Gastrocnemius medialis (tissue), 4 donors: ENCODE measurements at regions not wholly inside any gene's neighbourhood (a gene's known extent, or its start where the extent isn't known, plus 50 kb on each side); places are given as distances from the start of the nearest gene placed in this dataset.

Source experiments
- ATAC-seq, 2 donors: fragments of 150-250 bp; one replicate each; pipeline ENCODE4 v1.9.1; 2016
- DNase-seq, 2 donors: peaks; one replicate each; pipeline ENCODE4 v3.0.0-alpha.2; 2019
- H3K27ac ChIP-seq, 4 donors: fragments of 200-600 bp; sonication (generic); 1 replicate in 1 of 4; 2 replicates in 3 of 4; pipeline ENCODE4 v1.5.1; 2016 to 2018; ENCODE audit warnings: mild to moderate bottlenecking in 2 of 4, moderate library complexity in 1 of 4
- H3K27me3 ChIP-seq, 3 donors: fragments of 200-600 bp; sonication (generic) in 2 of 3; 1 replicate in 1 of 3; 2 replicates in 2 of 3; pipeline versions ENCODE4 v1.5.1 to v1.6.0; 2016 to 2019; ENCODE audit warnings: mild to moderate bottlenecking in 1 of 3, moderate library complexity in 1 of 3
- H3K36me3 ChIP-seq, 2 donors: fragments of 200-600 bp; sonication (generic) in 1 of 2; one replicate each; pipeline ENCODE4 v1.5.1; 2017 to 2018
- H3K4me1 ChIP-seq, 2 donors: fragments of 200-600 bp; sonication (generic) in 1 of 2; one replicate each; pipeline ENCODE4 v1.5.1; 2016 to 2017; ENCODE audit warnings: mild to moderate bottlenecking in 2 of 2
- H3K4me3 ChIP-seq, 4 donors: fragments of 200-600 bp; sonication (generic) in 3 of 4; 1 replicate in 1 of 4; 2 replicates in 3 of 4; pipeline ENCODE4 v1.5.1; 2016 to 2019; ENCODE audit warnings: mild to moderate bottlenecking in 2 of 4
- H3K9me3 ChIP-seq, 3 donors: fragments of 200-600 bp; sonication (generic) in 2 of 3; 1 replicate in 1 of 3; 2 replicates in 2 of 3; pipeline ENCODE4 v1.5.1; 2016 to 2019
- POLR2A ChIP-seq, 2 donors: fragments of 450-650 bp; IDR thresholded peaks; one replicate each; pipeline ENCODE4 v1.6.1; 2017; ENCODE audit warnings: antibody characterized with exemption in 2 of 2, mild to moderate bottlenecking in 2 of 2, moderate library complexity in 2 of 2
- in situ Hi-C, 4 donors: fragments of 200-750 bp; cut with MboI; loops; one replicate each; pipeline versions ENCODE4 v1.15.0 to v1.8.0; 2017; ENCODE audit warnings: low sequenced_read_pairs in 4 of 4
- intact Hi-C: fragments of 100-400 bp; cut with DNase I; formaldehyde crosslinking; loops from one replicate; pipeline ENCODE4 v1.15.1; 2023; ENCODE audit warnings: low total_unique reads
- TF ChIP-seq, protein P1 (sequence below), 5 experiments: fragments of 450-650 bp in 3 of 5; fragments of 200-600 bp in 2 of 5; sonication (generic) in 2 of 5; IDR thresholded peaks in 4 of 5; conservative IDR thresholded peaks in 1 of 5; 1 replicate in 4 of 5; 2 replicates in 1 of 5; pipeline ENCODE4 v1.5.1; 2016 to 2019; ENCODE audit warnings: antibody characterized with exemption in 5 of 5, mild to moderate bottlenecking in 3 of 5, moderate library complexity in 3 of 5

GRCh38 chr17:71004413-71004812 is 835.1 kb downstream of the KCNJ2 start:
- no peaks in the 10 kb centered on the region for H3K27me3 ChIP-seq
- H3K4me3 ChIP-seq, result no peak overlapping the region
- no peaks in the 10 kb centered on the region for H3K36me3 ChIP-seq
- H3K4me1 ChIP-seq, result no peaks in the 10 kb centered on the region
- no peaks in the 10 kb centered on the region for H3K9me3 ChIP-seq
- no peak overlapping the region for H3K27ac ChIP-seq
- in situ Hi-C loops, result no loop called here
- TF ChIP-seq POLR2A (IDR thresholded peaks at IDR 0.05), result no peak
- DNase-seq (no peak), ATAC-seq (no peak)
- intact Hi-C loops, result no loop called here

DNA sequence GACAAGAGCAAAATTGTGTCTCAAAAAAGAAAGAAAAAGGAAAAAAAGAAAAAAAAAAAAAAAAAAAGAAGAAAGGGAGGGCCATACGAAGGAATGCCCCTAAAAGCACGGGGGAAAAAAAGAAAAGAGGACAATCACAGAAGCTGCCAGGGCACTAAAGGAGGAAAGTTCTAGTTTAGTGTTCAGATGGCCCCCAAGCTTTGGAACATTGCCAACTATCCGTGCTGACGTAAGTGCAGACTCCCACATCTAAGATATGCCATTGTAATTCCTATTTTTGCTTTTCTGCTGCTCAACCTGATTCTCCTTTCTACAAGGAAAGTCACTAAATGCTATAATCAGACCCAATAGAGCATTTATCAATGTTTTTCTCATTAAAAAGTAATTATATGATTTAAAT is 842.1 kb downstream of the KCNJ2 start:
- no peak for TF ChIP-seq POLR2A (IDR thresholded peaks at IDR 0.05)
- TF ChIP-seq, protein P1, sequence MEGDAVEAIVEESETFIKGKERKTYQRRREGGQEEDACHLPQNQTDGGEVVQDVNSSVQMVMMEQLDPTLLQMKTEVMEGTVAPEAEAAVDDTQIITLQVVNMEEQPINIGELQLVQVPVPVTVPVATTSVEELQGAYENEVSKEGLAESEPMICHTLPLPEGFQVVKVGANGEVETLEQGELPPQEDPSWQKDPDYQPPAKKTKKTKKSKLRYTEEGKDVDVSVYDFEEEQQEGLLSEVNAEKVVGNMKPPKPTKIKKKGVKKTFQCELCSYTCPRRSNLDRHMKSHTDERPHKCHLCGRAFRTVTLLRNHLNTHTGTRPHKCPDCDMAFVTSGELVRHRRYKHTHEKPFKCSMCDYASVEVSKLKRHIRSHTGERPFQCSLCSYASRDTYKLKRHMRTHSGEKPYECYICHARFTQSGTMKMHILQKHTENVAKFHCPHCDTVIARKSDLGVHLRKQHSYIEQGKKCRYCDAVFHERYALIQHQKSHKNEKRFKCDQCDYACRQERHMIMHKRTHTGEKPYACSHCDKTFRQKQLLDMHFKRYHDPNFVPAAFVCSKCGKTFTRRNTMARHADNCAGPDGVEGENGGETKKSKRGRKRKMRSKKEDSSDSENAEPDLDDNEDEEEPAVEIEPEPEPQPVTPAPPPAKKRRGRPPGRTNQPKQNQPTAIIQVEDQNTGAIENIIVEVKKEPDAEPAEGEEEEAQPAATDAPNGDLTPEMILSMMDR (IDR thresholded peaks at IDR 0.05 in 4 of 5, conservative IDR thresholded peaks at IDR 0.05 in 1 of 5), result no peak
- DNase-seq, result no peak
- H3K9me3 ChIP-seq, result no peaks in the 10 kb centered on the region
- H3K27me3 ChIP-seq, result no peaks in the 10 kb centered on the region
- H3K36me3 ChIP-seq, result no peaks in the 10 kb centered on the region
- no peaks in the 10 kb centered on the region for H3K4me1 ChIP-seq
- in situ Hi-C loops, result no loop called here
- no peak for ATAC-seq
- H3K4me3 ChIP-seq, result no peak overlapping the region
- H3K27ac ChIP-seq, result no peak overlapping the region
- intact Hi-C loops, result no loop called here

DNA sequence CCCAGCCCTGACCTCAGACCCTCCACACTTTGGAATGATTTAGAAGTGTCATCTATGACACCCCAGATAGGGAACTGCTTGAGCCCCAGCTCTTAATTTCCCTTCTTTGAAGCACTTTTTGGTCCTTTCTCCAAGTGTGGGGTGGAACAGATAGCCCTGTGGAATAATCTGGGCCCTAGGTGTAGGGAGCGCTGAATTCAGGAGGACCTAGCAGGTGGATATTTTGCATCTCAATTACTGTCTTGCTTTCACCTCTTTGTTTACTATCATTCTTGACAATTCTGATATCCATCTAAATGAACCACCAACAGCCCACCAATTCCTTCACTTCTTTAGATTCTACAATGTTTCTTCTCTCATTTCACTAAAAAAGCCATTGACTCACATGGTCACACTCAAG is 850.4 kb downstream of the KCNJ2 start:
- Histone ChIP-seq H3K9me3 (no peaks in the 10 kb centered on the region), H3K27ac (no peak overlapping the region), H3K36me3 (no peaks in the 10 kb centered on the region), H3K27me3 (no peaks in the 10 kb centered on the region), H3K4me1 (no peaks in the 10 kb centered on the region), H3K4me3 (no peak overlapping the region)
- intact Hi-C loops, result no loop called here
- TF ChIP-seq, protein P1 (IDR thresholded peaks at IDR 0.05 in 4 of 5, conservative IDR thresholded peaks at IDR 0.05 in 1 of 5), result no peak
- no peak for TF ChIP-seq POLR2A (IDR thresholded peaks at IDR 0.05)
- ATAC-seq (no peak), DNase-seq (no peak)
- in situ Hi-C loops, result no loop called here

DNA sequence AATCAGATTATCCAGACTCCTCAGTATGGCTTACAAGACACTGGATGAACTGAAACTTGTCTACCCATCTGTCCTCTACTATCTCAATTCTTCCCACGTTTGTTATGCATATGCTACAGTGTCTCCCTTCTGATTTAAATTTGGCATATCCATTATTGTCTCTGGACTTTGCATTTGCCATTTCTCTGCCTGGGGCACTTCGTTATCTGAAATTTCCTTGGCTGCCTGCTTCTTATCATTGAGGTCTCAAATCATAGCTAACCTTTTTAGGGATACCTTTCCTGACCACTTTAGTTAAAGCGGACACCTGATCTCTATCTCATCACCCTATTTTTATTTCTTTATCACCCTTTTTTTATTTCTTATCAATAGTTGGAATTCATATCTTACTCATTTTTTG is 853.4 kb downstream of the KCNJ2 start:
- Histone ChIP-seq H3K4me3 (no peak overlapping the region), H3K9me3 (no peaks in the 10 kb centered on the region), H3K36me3 (no peaks in the 10 kb centered on the region), H3K27me3 (no peaks in the 10 kb centered on the region), H3K4me1 (no peaks in the 10 kb centered on the region), H3K27ac (no peak overlapping the region)
- in situ Hi-C loops (no loop called here), intact Hi-C loops (no loop called here)
- DNase-seq (no peak), ATAC-seq (no peak)
- TF ChIP-seq, protein P1 (IDR thresholded peaks at IDR 0.05 in 4 of 5, conservative IDR thresholded peaks at IDR 0.05 in 1 of 5), result no peak
- TF ChIP-seq POLR2A (IDR thresholded peaks at IDR 0.05), result no peak

GRCh38 chr17:71023249-71024030 is 854.1 kb downstream of the KCNJ2 start:
- no peak for ATAC-seq
- Histone ChIP-seq H3K4me3 (no peak overlapping the region), H3K27me3 (no peaks in the 10 kb centered on the region), H3K36me3 (no peaks in the 10 kb centered on the region), H3K9me3 (no peaks in the 10 kb centered on the region), H3K4me1 (no peaks in the 10 kb centered on the region), H3K27ac (no peak overlapping the region)
- in situ Hi-C loops (no loop called here), intact Hi-C loops (no loop called here)
- DNase-seq, result no peak
- TF ChIP-seq, protein P1 (IDR thresholded peaks at IDR 0.05 in 4 of 5, conservative IDR thresholded peaks at IDR 0.05 in 1 of 5), result no peak
- TF ChIP-seq POLR2A (IDR thresholded peaks at IDR 0.05), result no peak
